ENCODE measurements at regions not wholly inside any gene's neighbourhood (a gene's known extent, or its start where the extent isn't known, plus 50 kb on each side); places are given as distances from the start of the nearest gene placed in this dataset.
A peak's percentile ranks its signal among the peaks of the same experiment; 100 is the strongest.

GRCh38 chr9:75231167-75231566, 142.9 kb downstream of the OSTF1 start:
- no peak for TF ChIP-seq CTCF (IDR thresholded peaks at IDR 0.05; ENCODE audit: unreplicated experiment)
- Mint-ChIP-seq H3K27me3 (ENCODE audit: insufficient read depth, unreplicated experiment) (no peaks in the 10 kb centered on the region), H3K4me3 (ENCODE audit: unreplicated experiment) (no peak overlapping the region), H3K36me3 (ENCODE audit: insufficient read depth, unreplicated experiment) (peaks cover 7% of the 10 kb centered on the region), H3K4me1 (ENCODE audit: insufficient read depth, unreplicated experiment) (peaks cover 44% of the 10 kb centered on the region), H3K9me3 (ENCODE audit: unreplicated experiment) (no peaks in the 10 kb centered on the region), H3K27ac (ENCODE audit: low read depth, unreplicated experiment) (no peak overlapping the region)
- no TSS peak for BruUV-seq (replicated peaks)
- POLR2A ChIA-PET = no interaction called here
- intact Hi-C loops (cut with micrococcal nuclease) = loop anchor here (10.0 kb wide), 1 partner anchor 46 kb away; no protein-coding TSS in a partner anchor
- CTCF ChIA-PET = interaction anchor here (0.5 to 3.6 kb wide), 7 partner anchors 7 to 799 kb away, joined by 3 to 45 read pairs (median 3); no protein-coding TSS in a partner anchor
- DNase-seq (ENCODE audit: unreplicated experiment) = no peak

GRCh38 chr9:75233011-75233410, 144.7 kb downstream of the OSTF1 start:
- peak; percentile 66 for DNase-seq (ENCODE audit: unreplicated experiment)
- peaks cover 44% of the 10 kb centered on the region for H3K4me1 Mint-ChIP-seq (ENCODE audit: insufficient read depth, unreplicated experiment)
- H3K36me3 Mint-ChIP-seq (ENCODE audit: insufficient read depth, unreplicated experiment) = no peaks in the 10 kb centered on the region
- ChIA-PET POLR2A (no interaction called here), CTCF (interaction anchor here (0.7 to 9.5 kb wide), 7 partner anchors 28 to 454 kb away, joined by 3 to 109 read pairs (median 3); no protein-coding TSS in a partner anchor)
- no peak for TF ChIP-seq CTCF (IDR thresholded peaks at IDR 0.05; ENCODE audit: unreplicated experiment)
- no peak overlapping the region for H3K4me3 Mint-ChIP-seq (ENCODE audit: unreplicated experiment)
- no peaks in the 10 kb centered on the region for H3K27me3 Mint-ChIP-seq (ENCODE audit: insufficient read depth, unreplicated experiment)
- intact Hi-C loops (cut with micrococcal nuclease) = loop anchor here (10.0 kb wide), 1 partner anchor 48 kb away; no protein-coding TSS in a partner anchor
- H3K9me3 Mint-ChIP-seq (ENCODE audit: unreplicated experiment) = no peaks in the 10 kb centered on the region
- BruUV-seq (replicated peaks) = no TSS peak
- peak overlapping the region; percentile 50 for H3K27ac Mint-ChIP-seq (ENCODE audit: low read depth, unreplicated experiment)

GRCh38 chr9:75235632-75236031, 147.3 kb downstream of the OSTF1 start:
- intact Hi-C loops (cut with micrococcal nuclease) = loop anchor here (5.0 to 10.0 kb wide), 2 partner anchors 51 to 148 kb away; partner anchors contain the start of genes NMRK1 and OSTF1
- no peaks in the 10 kb centered on the region for H3K27me3 Mint-ChIP-seq (ENCODE audit: insufficient read depth, unreplicated experiment)
- peak; percentile 90 for DNase-seq (ENCODE audit: unreplicated experiment)
- POLR2A ChIA-PET = interaction anchor here (0.8 to 0.9 kb wide), 2 partner anchors 36 to 148 kb away, joined by 4 read pairs; partner anchors contain the start of genes NMRK1 and OSTF1
- no peaks in the 10 kb centered on the region for H3K9me3 Mint-ChIP-seq (ENCODE audit: unreplicated experiment)
- peaks cover 7% of the 10 kb centered on the region for H3K36me3 Mint-ChIP-seq (ENCODE audit: insufficient read depth, unreplicated experiment)
- TF ChIP-seq CTCF (IDR thresholded peaks at IDR 0.05; ENCODE audit: unreplicated experiment) = no peak
- H3K4me3 Mint-ChIP-seq (ENCODE audit: unreplicated experiment) = no peak overlapping the region
- CTCF ChIA-PET = interaction anchor here (0.6 to 9.5 kb wide), 6 partner anchors 30 to 1385 kb away, joined by 3 to 109 read pairs (median 4); no protein-coding TSS in a partner anchor
- peaks cover 32% of the 10 kb centered on the region for H3K4me1 Mint-ChIP-seq (ENCODE audit: insufficient read depth, unreplicated experiment)
- BruUV-seq (replicated peaks) = no TSS peak
- no peak overlapping the region for H3K27ac Mint-ChIP-seq (ENCODE audit: low read depth, unreplicated experiment)

- intact Hi-C loops (cut with micrococcal nuclease) = loop anchor here (1.0 to 10.0 kb wide), 4 partner anchors 37 to 461 kb away; partner anchors contain the start of genes NMRK1 and OSTF1
- peak; percentile 72 for TF ChIP-seq CTCF (IDR thresholded peaks at IDR 0.05; ENCODE audit: unreplicated experiment)
- CTCF ChIA-PET = interaction anchor here (0.6 to 9.5 kb wide), 34 partner anchors 9 to 1554 kb away, joined by 3 to 109 read pairs (median 4); no protein-coding TSS in a partner anchor
These were observed 150.1 kb downstream of the OSTF1 start for GRCh38 chr9:75238311-75238976.

More at GRCh38 chr9:75238311-75238976, 150.1 kb downstream of the OSTF1 start:
- Mint-ChIP-seq H3K9me3 (ENCODE audit: unreplicated experiment) (no peaks in the 10 kb centered on the region), H3K4me1 (ENCODE audit: insufficient read depth, unreplicated experiment) (peaks cover 18% of the 10 kb centered on the region), H3K27me3 (ENCODE audit: insufficient read depth, unreplicated experiment) (no peaks in the 10 kb centered on the region), H3K27ac (ENCODE audit: low read depth, unreplicated experiment) (no peak overlapping the region), H3K4me3 (ENCODE audit: unreplicated experiment) (no peak overlapping the region), H3K36me3 (ENCODE audit: insufficient read depth, unreplicated experiment) (peaks cover 7% of the 10 kb centered on the region)
- peak; percentile 89 for DNase-seq (ENCODE audit: unreplicated experiment)
- no TSS peak for BruUV-seq (replicated peaks)
- POLR2A ChIA-PET = interaction anchor here (0.7 to 2.2 kb wide), 5 partner anchors 8 to 57 kb away, joined by 3 to 6 read pairs (median 4); no protein-coding TSS in a partner anchor

Data from MCF 10A (cell line).